Skeletal muscle tissue (tissue), 3 donors: ENCODE measurements at regions not wholly inside any gene's neighbourhood (a gene's known extent, or its start where the extent isn't known, plus 50 kb on each side); places are given as distances from the start of the nearest gene placed in this dataset.
"Not testable (repeated sequence)": the region's sequence is repeated elsewhere in the genome, so short reads cannot be mapped to it uniquely, and the experiment has no call there.

ENCODE experiments used
- H3K27ac ChIP-seq: one replicate; pipeline ENCODE4 v1.7.0; 2013; ENCODE audit warnings: mild to moderate bottlenecking, low read depth, low read length, inconsistent platforms
- H3K27me3 ChIP-seq, 3 donors: one replicate each; pipeline ENCODE4 v1.7.0; 2013; ENCODE audit warnings: low read length in 3 of 3; ENCODE audit not compliant: control insufficient read depth in 3 of 3, insufficient read depth in 3 of 3
- H3K36me3 ChIP-seq, 3 donors: one replicate each; pipeline ENCODE4 v1.7.0; 2013; ENCODE audit warnings: low read length in 3 of 3; ENCODE audit not compliant: control insufficient read depth in 3 of 3, insufficient read depth in 3 of 3
- H3K4me1 ChIP-seq, 3 donors: one replicate each; pipeline ENCODE4 v1.7.0; 2013; ENCODE audit warnings: low read length in 3 of 3, mild to moderate bottlenecking in 3 of 3; ENCODE audit not compliant: control insufficient read depth in 3 of 3, insufficient read depth in 3 of 3
- H3K4me3 ChIP-seq, 3 donors: one replicate each; pipeline ENCODE4 v1.7.0; 2013; ENCODE audit warnings: low read length in 3 of 3
- H3K9ac ChIP-seq, 3 donors: one replicate each; pipeline ENCODE4 v1.7.0; 2013; ENCODE audit warnings: low read length in 3 of 3, mild to moderate bottlenecking in 3 of 3, moderate library complexity in 2 of 3, low read depth in 1 of 3
- H3K9me3 ChIP-seq, 3 donors: one replicate each; pipeline ENCODE4 v1.7.0; 2013; ENCODE audit warnings: low read length in 3 of 3; ENCODE audit not compliant: control insufficient read depth in 3 of 3
- donor health status: Osteomylitis.

GRCh38 chr4:129853685-129854467 lies 757.9 kb downstream of the C4orf33 start:
- not testable (repeated sequence) for H3K4me3 ChIP-seq, H3K4me1 ChIP-seq, H3K36me3 ChIP-seq, H3K27ac ChIP-seq, H3K9me3 ChIP-seq, H3K9ac ChIP-seq, H3K27me3 ChIP-seq

GRCh38 chr4:129862461-129862860 lies 766.5 kb downstream of the C4orf33 start:
- H3K9ac ChIP-seq: no peak overlapping the region
- no peaks in the 10 kb centered on the region for H3K36me3 ChIP-seq
- H3K27me3 ChIP-seq: no peaks in the 10 kb centered on the region
- H3K4me3 ChIP-seq: no peak overlapping the region
- H3K27ac ChIP-seq: no peak overlapping the region
- H3K4me1 ChIP-seq: no peaks in the 10 kb centered on the region
- H3K9me3 ChIP-seq: no peaks in the 10 kb centered on the region

- Histone ChIP-seq H3K9ac (no peak overlapping the region), H3K27ac (no peak overlapping the region), H3K4me1 (no peaks in the 10 kb centered on the region), H3K9me3 (no peaks in the 10 kb centered on the region), H3K36me3 (no peaks in the 10 kb centered on the region), H3K27me3 (no peaks in the 10 kb centered on the region), H3K4me3 (no peak overlapping the region)
Observed at GRCh38 chr4:129863206-129863605, 767.3 kb downstream of the C4orf33 start.

GRCh38 chr4:129883996-129884395 lies 788.0 kb downstream of the C4orf33 start:
- no peak overlapping the region for H3K27ac ChIP-seq
- H3K27me3 ChIP-seq: no peaks in the 10 kb centered on the region
- H3K9me3 ChIP-seq: no peaks in the 10 kb centered on the region
- H3K4me1 ChIP-seq: no peaks in the 10 kb centered on the region
- no peak overlapping the region for H3K9ac ChIP-seq
- H3K4me3 ChIP-seq: no peak overlapping the region
- no peaks in the 10 kb centered on the region for H3K36me3 ChIP-seq

- Histone ChIP-seq H3K27me3 (no peaks in the 10 kb centered on the region), H3K36me3 (no peaks in the 10 kb centered on the region), H3K4me1 (no peaks in the 10 kb centered on the region), H3K4me3 (no peak overlapping the region), H3K9ac (no peak overlapping the region), H3K9me3 (no peaks in the 10 kb centered on the region), H3K27ac (no peak overlapping the region)
Observed at GRCh38 chr4:129897111-129897510, 801.2 kb downstream of the C4orf33 start.

GRCh38 chr4:129899849-129900248 lies 803.9 kb downstream of the C4orf33 start:
- no peaks in the 10 kb centered on the region for H3K27me3 ChIP-seq
- H3K4me1 ChIP-seq: no peaks in the 10 kb centered on the region
- no peak overlapping the region for H3K27ac ChIP-seq
- no peak overlapping the region for H3K9ac ChIP-seq
- H3K4me3 ChIP-seq: no peak overlapping the region
- H3K36me3 ChIP-seq: no peaks in the 10 kb centered on the region
- no peaks in the 10 kb centered on the region for H3K9me3 ChIP-seq

GRCh38 chr4:129900430-129900953 lies 804.5 kb downstream of the C4orf33 start:
- Histone ChIP-seq H3K9me3 (no peaks in the 10 kb centered on the region), H3K9ac (no peak overlapping the region), H3K36me3 (no peaks in the 10 kb centered on the region), H3K27ac (no peak overlapping the region), H3K27me3 (no peaks in the 10 kb centered on the region), H3K4me1 (no peaks in the 10 kb centered on the region), H3K4me3 (no peak overlapping the region)

GRCh38 chr4:129901205-129901604 lies 805.3 kb downstream of the C4orf33 start:
- no peak overlapping the region for H3K9ac ChIP-seq
- H3K4me1 ChIP-seq: no peaks in the 10 kb centered on the region
- H3K36me3 ChIP-seq: no peaks in the 10 kb centered on the region
- no peaks in the 10 kb centered on the region for H3K27me3 ChIP-seq
- H3K4me3 ChIP-seq: no peak overlapping the region
- H3K9me3 ChIP-seq: no peaks in the 10 kb centered on the region
- H3K27ac ChIP-seq: no peak overlapping the region

- Histone ChIP-seq H3K4me3 (no peak overlapping the region), H3K4me1 (no peaks in the 10 kb centered on the region), H3K9me3 (no peaks in the 10 kb centered on the region), H3K36me3 (no peaks in the 10 kb centered on the region), H3K27me3 (no peaks in the 10 kb centered on the region), H3K27ac (no peak overlapping the region), H3K9ac (no peak overlapping the region)
Observed at GRCh38 chr4:129903861-129904260, 807.9 kb downstream of the C4orf33 start.

GRCh38 chr4:129905256-129905655 lies 809.3 kb downstream of the C4orf33 start:
- H3K27me3 ChIP-seq: no peaks in the 10 kb centered on the region
- H3K36me3 ChIP-seq: no peaks in the 10 kb centered on the region
- peaks cover 0 to 2% (median 0%) of the 10 kb centered on the region in 3 donors for H3K9me3 ChIP-seq
- no peak overlapping the region for H3K9ac ChIP-seq
- no peaks in the 10 kb centered on the region for H3K4me1 ChIP-seq
- H3K4me3 ChIP-seq: no peak overlapping the region
- no peak overlapping the region for H3K27ac ChIP-seq
